ENCODE measurements at regions not wholly inside any gene's neighbourhood (a gene's known extent, or its start where the extent isn't known, plus 50 kb on each side); places are given as distances from the start of the nearest gene placed in this dataset.

GRCh38 chr2:5183031-5183430, 509.2 kb upstream of the SOX11 start:
- TF ChIP-seq CTCF (IDR thresholded peaks at IDR 0.05; ENCODE audit: low read depth, low read length) (no peak), EZH2phosphoT487 (IDR thresholded peaks at IDR 0.05; ENCODE audit: low read depth) (no peak)

Data from OCI-LY3 (cell line).